GM12878 (cell line): ENCODE measurements at regions not wholly inside any gene's neighbourhood (a gene's known extent, or its start where the extent isn't known, plus 50 kb on each side); places are given as distances from the start of the nearest gene placed in this dataset.

Experiments used
- BACH1 ChIP-seq: fragments of 450-650 bp; IDR thresholded peaks from 2 replicates; pipeline ENCODE4 v1.6.1; 2017; ENCODE audit warnings: mild to moderate bottlenecking, borderline replicate concordance
- HDAC2 ChIP-seq: fragments of 200-600 bp; sonication (generic); IDR thresholded peaks from 2 replicates; pipeline ENCODE4 v1.6.1; 2017
- JUND ChIP-seq: IDR thresholded peaks from 2 replicates; pipeline ENCODE4 v1.6.1; 2012; ENCODE audit warnings: low read depth, mild to moderate bottlenecking, low read length, improper control_type of control experiment, moderate library complexity
- KDM1A ChIP-seq: fragments of 200-600 bp; sonication (generic); IDR thresholded peaks from 2 replicates; pipeline ENCODE4 v1.6.1; 2016; ENCODE audit warnings: borderline replicate concordance
- NR2C1 ChIP-seq: fragments of 450-650 bp; IDR thresholded peaks from 2 replicates; pipeline ENCODE4 v1.6.1; 2017; ENCODE audit warnings: antibody characterized with exemption, mild to moderate bottlenecking, moderate library complexity
- TF ChIP-seq, protein P1 (sequence below), 3 experiments: IDR thresholded peaks in 2 of 3; conservative IDR thresholded peaks in 1 of 3; 2 replicates each; pipeline ENCODE4 v1.5.1; 2011; ENCODE audit warnings: low read depth in 3 of 3, low read length in 3 of 3, mild to moderate bottlenecking in 3 of 3, control low read depth in 2 of 3, moderate library complexity in 2 of 3, inconsistent platforms in 1 of 3, mixed read lengths in 1 of 3; ENCODE audit not compliant: control insufficient read depth in 2 of 3, insufficient read depth in 1 of 3; ENCODE audit errors: extremely low read depth in 1 of 3

- TF ChIP-seq JUND = no peak
- no peak for TF ChIP-seq BACH1
- TF ChIP-seq NR2C1 = no peak
- TF ChIP-seq HDAC2 = no peak
- TF ChIP-seq KDM1A = no peak
- TF ChIP-seq, protein P1, sequence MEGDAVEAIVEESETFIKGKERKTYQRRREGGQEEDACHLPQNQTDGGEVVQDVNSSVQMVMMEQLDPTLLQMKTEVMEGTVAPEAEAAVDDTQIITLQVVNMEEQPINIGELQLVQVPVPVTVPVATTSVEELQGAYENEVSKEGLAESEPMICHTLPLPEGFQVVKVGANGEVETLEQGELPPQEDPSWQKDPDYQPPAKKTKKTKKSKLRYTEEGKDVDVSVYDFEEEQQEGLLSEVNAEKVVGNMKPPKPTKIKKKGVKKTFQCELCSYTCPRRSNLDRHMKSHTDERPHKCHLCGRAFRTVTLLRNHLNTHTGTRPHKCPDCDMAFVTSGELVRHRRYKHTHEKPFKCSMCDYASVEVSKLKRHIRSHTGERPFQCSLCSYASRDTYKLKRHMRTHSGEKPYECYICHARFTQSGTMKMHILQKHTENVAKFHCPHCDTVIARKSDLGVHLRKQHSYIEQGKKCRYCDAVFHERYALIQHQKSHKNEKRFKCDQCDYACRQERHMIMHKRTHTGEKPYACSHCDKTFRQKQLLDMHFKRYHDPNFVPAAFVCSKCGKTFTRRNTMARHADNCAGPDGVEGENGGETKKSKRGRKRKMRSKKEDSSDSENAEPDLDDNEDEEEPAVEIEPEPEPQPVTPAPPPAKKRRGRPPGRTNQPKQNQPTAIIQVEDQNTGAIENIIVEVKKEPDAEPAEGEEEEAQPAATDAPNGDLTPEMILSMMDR (IDR thresholded peaks at IDR 0.05 in 2 of 3, conservative IDR thresholded peaks at IDR 0.05 in 1 of 3; ENCODE audit: control insufficient read depth in 2 of 3, extremely low read depth in 1 of 3, insufficient read depth in 1 of 3, low read depth in 3 of 3, low read length in 3 of 3) = no peak
Measured at GRCh38 chrX:77076896-77077295, 370.3 kb upstream of the FGF16 start.
